Nephron progenitor cell (in vitro differentiated cells): ENCODE measurements at regions not wholly inside any gene's neighbourhood (a gene's known extent, or its start where the extent isn't known, plus 50 kb on each side); places are given as distances from the start of the nearest gene placed in this dataset.

Experiments used
- DNase-seq: peaks from one replicate; pipeline ENCODE4 v3.0.0; 2021
- H3K27ac Mint-ChIP-seq: 2 replicates; pipeline ENCODE4 v1.8.0; 2021; ENCODE audit warnings: mild to moderate bottlenecking, moderate library complexity, mixed read lengths
- H3K27me3 Mint-ChIP-seq: 2 replicates; pipeline ENCODE4 v1.8.0; 2021; ENCODE audit warnings: mild to moderate bottlenecking, low read depth, mixed read lengths; ENCODE audit not compliant: poor library complexity
- H3K36me3 Mint-ChIP-seq: 2 replicates; pipeline ENCODE4 v1.8.0; 2021; ENCODE audit warnings: low read depth, mixed read lengths
- H3K4me1 Mint-ChIP-seq: 2 replicates; pipeline ENCODE4 v1.8.0; 2021; ENCODE audit warnings: mixed read lengths
- H3K4me3 Mint-ChIP-seq: 2 replicates; pipeline ENCODE4 v1.8.0; 2021; ENCODE audit warnings: mild to moderate bottlenecking, moderate library complexity, mixed read lengths
- H3K9me3 Mint-ChIP-seq: 2 replicates; pipeline ENCODE4 v1.8.0; 2021; ENCODE audit warnings: mild to moderate bottlenecking, moderate library complexity, mixed read lengths
- CTCF ChIP-seq: fragments of 200-600 bp; sonication (generic); IDR thresholded peaks from 2 replicates; pipeline ENCODE4 v1.5.0; 2021; ENCODE audit warnings: antibody characterized with exemption

GRCh38 chr20:39242614-39243013, 280.5 kb downstream of the DHX35 start:
- no peak overlapping the region for H3K4me3 Mint-ChIP-seq
- H3K27ac Mint-ChIP-seq: no peak overlapping the region
- peaks cover 15% of the 10 kb centered on the region for H3K4me1 Mint-ChIP-seq
- TF ChIP-seq CTCF: no peak
- H3K9me3 Mint-ChIP-seq: peaks cover 17% of the 10 kb centered on the region
- peaks cover 30% of the 10 kb centered on the region for H3K27me3 Mint-ChIP-seq
- H3K36me3 Mint-ChIP-seq: no peaks in the 10 kb centered on the region
- no peak for DNase-seq

- Mint-ChIP-seq H3K27ac (peak overlapping the region; percentile 36), H3K9me3 (peaks cover 7% of the 10 kb centered on the region), H3K4me3 (no peak overlapping the region), H3K27me3 (peaks cover 36% of the 10 kb centered on the region), H3K36me3 (no peaks in the 10 kb centered on the region), H3K4me1 (peaks cover 20% of the 10 kb centered on the region)
- TF ChIP-seq CTCF: no peak
- DNase-seq: peak; percentile 22
Measured at GRCh38 chr20:39234520-39235095, 272.5 kb downstream of the DHX35 start.

DNA sequence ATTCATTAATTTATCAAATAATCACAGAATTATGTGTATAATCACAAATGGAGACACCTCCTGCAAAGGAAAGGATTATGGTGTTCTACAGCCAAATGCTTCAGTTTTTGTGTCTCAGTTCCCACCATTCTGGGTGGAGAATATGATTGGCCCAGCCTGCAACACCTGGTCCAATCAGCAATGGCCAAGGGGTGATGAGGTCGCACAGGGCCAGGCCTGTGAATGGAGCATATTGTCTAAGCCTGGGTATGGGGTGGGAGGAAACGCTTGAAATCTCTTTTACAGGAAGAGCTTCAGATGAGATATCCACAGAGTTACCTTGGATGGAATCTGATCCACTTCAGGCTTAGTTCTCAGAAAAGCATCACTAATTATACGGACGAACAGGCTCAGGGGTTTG, 271.6 kb downstream of the DHX35 start:
- H3K4me1 Mint-ChIP-seq: peaks cover 20% of the 10 kb centered on the region
- peaks cover 35% of the 10 kb centered on the region for H3K27me3 Mint-ChIP-seq
- no peaks in the 10 kb centered on the region for H3K36me3 Mint-ChIP-seq
- H3K27ac Mint-ChIP-seq: no peak overlapping the region
- no peak for TF ChIP-seq CTCF
- no peak for DNase-seq
- H3K4me3 Mint-ChIP-seq: no peak overlapping the region
- peaks cover 7% of the 10 kb centered on the region for H3K9me3 Mint-ChIP-seq

DNA sequence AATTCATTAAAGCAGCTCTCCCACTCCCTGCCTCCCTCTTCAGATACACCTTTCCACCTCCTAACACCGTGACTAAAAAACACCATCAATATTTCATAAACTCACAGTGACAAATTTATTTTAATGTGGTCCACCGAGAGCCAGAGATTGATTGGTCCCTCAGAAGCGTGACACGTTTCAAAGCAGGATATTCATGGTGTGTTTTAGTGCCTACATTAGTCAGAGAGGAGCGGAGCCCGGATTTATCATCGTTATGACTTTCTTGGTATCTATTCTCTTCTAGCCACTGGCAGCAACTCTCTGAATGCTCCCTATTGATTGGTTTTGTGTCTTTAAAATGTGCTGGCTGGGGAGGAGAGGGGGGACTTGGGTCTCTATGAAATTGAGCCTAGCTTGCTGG, 265.3 kb downstream of the DHX35 start:
- H3K4me3 Mint-ChIP-seq: no peak overlapping the region
- H3K9me3 Mint-ChIP-seq: no peaks in the 10 kb centered on the region
- no peaks in the 10 kb centered on the region for H3K36me3 Mint-ChIP-seq
- H3K27ac Mint-ChIP-seq: no peak overlapping the region
- TF ChIP-seq CTCF: no peak
- peaks cover 43% of the 10 kb centered on the region for H3K27me3 Mint-ChIP-seq
- DNase-seq: no peak
- H3K4me1 Mint-ChIP-seq: no peaks in the 10 kb centered on the region

- Mint-ChIP-seq H3K9me3 (no peaks in the 10 kb centered on the region), H3K4me3 (no peak overlapping the region), H3K27ac (no peak overlapping the region), H3K36me3 (no peaks in the 10 kb centered on the region), H3K27me3 (peaks cover 51% of the 10 kb centered on the region), H3K4me1 (no peaks in the 10 kb centered on the region)
- no peak for TF ChIP-seq CTCF
- DNase-seq: no peak
Measured at GRCh38 chr20:39225978-39226377, 263.8 kb downstream of the DHX35 start.

GRCh38 chr20:39225536-39225935, 263.4 kb downstream of the DHX35 start:
- no peak for DNase-seq
- Mint-ChIP-seq H3K4me3 (no peak overlapping the region), H3K27me3 (peaks cover 56% of the 10 kb centered on the region)

More at GRCh38 chr20:39225536-39225935, 263.4 kb downstream of the DHX35 start:
- H3K9me3 Mint-ChIP-seq: no peaks in the 10 kb centered on the region
- H3K4me1 Mint-ChIP-seq: no peaks in the 10 kb centered on the region
- H3K27ac Mint-ChIP-seq: no peak overlapping the region
- no peak for TF ChIP-seq CTCF
- H3K36me3 Mint-ChIP-seq: no peaks in the 10 kb centered on the region
